Right atrium auricular region (tissue), 2 donors: ENCODE measurements at regions not wholly inside any gene's neighbourhood (a gene's known extent, or its start where the extent isn't known, plus 50 kb on each side); places are given as distances from the start of the nearest gene placed in this dataset.
A peak's percentile ranks its signal among the peaks of the same experiment; 100 is the strongest.
"Not testable (repeated sequence)": the region's sequence is repeated elsewhere in the genome, so short reads cannot be mapped to it uniquely, and the experiment has no call there.

ENCODE experiments used
- DNase-seq: peaks from one replicate; pipeline ENCODE4 v3.0.0-alpha.2; 2019; ENCODE audit warnings: low spot score
- H3K27ac ChIP-seq, 2 donors: fragments of 200-600 bp; sonication (generic); 1 replicate in 1 of 2; 2 replicates in 1 of 2; pipeline ENCODE4 v1.5.1; 2016 to 2019
- H3K27me3 ChIP-seq, 2 donors: fragments of 200-600 bp; sonication (generic); one replicate each; pipeline versions ENCODE4 v1.5.1 to v1.6.0; 2017 to 2019
- H3K36me3 ChIP-seq: fragments of 200-600 bp; sonication (generic); one replicate; pipeline ENCODE4 v1.5.1; 2016
- H3K4me1 ChIP-seq, 2 donors: fragments of 200-600 bp; sonication (generic); one replicate each; pipeline versions ENCODE4 v1.5.1 to v1.6.0; 2017 to 2019
- H3K4me3 ChIP-seq, 2 donors: fragments of 200-600 bp; sonication (generic); 1 replicate in 1 of 2; 2 replicates in 1 of 2; pipeline ENCODE4 v1.5.1; 2017 to 2019; ENCODE audit warnings: mild to moderate bottlenecking in 1 of 2, moderate library complexity in 1 of 2
- H3K9me3 ChIP-seq, 2 donors: fragments of 200-600 bp; sonication (generic); one replicate each; pipeline ENCODE4 v1.5.1; 2019
- TF ChIP-seq, protein P1 (sequence below), 2 donors: fragments of 200-600 bp; sonication (generic); IDR thresholded peaks; one replicate each; pipeline ENCODE4 v1.5.1; 2019; ENCODE audit warnings: antibody characterized with exemption in 2 of 2

DNA sequence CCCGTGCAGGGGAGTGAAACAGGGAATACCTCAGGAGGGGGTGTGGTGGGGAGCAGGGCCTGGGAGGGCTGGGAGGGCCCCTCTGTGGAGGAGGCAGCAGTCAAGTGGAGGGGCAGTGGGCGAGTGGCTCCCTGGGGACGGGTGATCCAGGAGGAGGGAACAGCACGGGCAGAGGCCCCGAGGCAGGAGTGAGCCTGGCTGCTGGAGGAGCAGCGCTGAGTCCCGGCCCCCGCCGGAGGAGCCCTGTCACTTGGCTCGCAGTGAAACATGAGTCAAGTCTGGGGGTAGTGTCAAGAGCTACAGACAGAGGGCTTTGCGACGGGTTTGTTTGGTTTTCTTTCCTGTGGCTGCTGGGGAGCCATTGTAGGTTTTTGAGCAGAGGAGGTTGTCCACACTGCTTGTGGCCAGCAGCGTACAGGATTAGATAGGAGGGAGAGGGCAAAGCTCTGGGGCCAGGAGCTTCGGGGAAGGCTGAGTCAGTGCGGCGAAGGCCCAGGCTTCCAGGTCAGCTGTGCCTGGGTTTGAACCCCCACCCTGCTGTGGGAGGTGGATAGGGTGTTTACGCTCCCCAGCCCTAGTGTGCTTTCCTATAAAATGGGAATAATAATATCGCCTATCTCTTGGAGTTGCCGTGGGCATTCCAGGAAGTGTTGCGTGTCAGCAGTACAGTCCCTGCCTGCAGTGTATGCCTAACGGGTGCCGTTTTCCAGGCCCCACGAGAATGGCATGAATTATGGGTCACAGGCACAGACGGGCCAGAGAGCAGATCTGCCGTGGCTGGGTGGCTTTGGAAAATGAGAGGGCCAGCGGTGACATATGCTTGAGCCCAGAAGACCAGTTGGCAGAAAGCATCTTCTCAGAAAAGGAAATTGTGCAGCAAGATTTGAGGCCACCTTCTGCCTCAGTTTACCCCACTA lies 115.9 kb upstream of the CIBAR2 start:
- Histone ChIP-seq H3K4me3 (no peak overlapping the region), H3K4me1 (peaks cover 0 to 19% of the 10 kb centered on the region in 2 donors), H3K27ac (no peak overlapping the region), H3K36me3 (no peaks in the 10 kb centered on the region), H3K27me3 (no peaks in the 10 kb centered on the region), H3K9me3 (no peaks in the 10 kb centered on the region)
- TF ChIP-seq, protein P1, sequence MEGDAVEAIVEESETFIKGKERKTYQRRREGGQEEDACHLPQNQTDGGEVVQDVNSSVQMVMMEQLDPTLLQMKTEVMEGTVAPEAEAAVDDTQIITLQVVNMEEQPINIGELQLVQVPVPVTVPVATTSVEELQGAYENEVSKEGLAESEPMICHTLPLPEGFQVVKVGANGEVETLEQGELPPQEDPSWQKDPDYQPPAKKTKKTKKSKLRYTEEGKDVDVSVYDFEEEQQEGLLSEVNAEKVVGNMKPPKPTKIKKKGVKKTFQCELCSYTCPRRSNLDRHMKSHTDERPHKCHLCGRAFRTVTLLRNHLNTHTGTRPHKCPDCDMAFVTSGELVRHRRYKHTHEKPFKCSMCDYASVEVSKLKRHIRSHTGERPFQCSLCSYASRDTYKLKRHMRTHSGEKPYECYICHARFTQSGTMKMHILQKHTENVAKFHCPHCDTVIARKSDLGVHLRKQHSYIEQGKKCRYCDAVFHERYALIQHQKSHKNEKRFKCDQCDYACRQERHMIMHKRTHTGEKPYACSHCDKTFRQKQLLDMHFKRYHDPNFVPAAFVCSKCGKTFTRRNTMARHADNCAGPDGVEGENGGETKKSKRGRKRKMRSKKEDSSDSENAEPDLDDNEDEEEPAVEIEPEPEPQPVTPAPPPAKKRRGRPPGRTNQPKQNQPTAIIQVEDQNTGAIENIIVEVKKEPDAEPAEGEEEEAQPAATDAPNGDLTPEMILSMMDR (IDR thresholded peaks at IDR 0.05): no peak
- no peak for DNase-seq

DNA sequence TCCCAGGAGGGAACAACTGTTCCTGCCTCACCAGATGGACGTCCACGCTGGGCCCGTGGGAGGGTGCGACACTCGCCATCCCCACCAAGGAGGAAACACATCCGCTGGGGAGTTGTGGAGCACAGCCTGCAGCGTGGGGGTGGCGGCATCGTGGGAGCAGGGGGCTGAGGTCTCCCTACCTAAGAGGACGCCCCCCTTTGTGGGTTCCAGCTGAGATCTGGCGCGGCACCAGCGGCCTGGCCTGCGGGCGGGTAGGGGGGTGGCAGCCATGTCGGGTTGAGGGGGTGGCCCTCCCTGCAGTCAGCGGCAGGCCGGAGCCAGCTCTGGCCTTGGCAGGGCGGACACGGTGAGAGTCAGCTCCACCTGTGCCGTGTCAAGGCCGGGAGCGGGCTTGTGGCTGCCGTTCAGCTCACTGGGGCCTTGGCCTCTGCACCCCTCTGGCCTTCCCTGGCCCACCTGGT lies 116.7 kb upstream of the CIBAR2 start:
- Histone ChIP-seq H3K4me3 (no peak overlapping the region), H3K27me3 (no peaks in the 10 kb centered on the region), H3K27ac (no peak overlapping the region), H3K9me3 (no peaks in the 10 kb centered on the region), H3K36me3 (no peaks in the 10 kb centered on the region), H3K4me1 (peaks cover 0 to 26% of the 10 kb centered on the region in 2 donors)
- TF ChIP-seq, protein P1 (IDR thresholded peaks at IDR 0.05): no peak
- no peak for DNase-seq

DNA sequence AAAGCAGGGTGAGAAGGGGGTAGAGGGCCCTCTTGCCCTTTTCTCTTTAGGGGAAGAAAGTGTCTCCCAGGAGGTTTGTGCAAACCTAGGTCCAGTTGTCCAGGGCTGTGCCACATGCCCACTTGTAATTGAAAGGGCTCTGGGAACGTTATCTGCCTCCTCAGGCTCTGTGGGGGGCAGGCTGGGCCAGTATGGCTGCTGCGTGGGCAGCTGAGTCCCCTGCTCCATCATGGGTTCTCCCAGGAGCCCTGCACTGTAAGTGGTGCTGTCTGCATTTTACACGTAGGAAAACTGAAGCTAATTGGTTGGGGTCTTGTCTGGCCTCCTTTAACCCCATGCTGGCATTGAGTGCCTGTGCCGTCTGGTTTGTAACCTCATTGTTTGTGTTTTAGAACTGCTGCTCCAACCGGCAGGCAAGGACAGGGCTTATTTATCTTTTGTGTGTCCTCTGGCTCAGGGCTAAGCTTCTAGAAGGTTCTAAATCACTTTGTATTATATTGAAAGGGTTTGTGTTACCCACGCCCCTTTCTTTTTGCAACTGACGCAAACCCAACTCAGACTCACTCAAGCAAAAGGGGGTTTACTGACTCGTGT lies 117.7 kb upstream of the CIBAR2 start:
- DNase-seq: no peak
- no peaks in the 10 kb centered on the region for H3K27me3 ChIP-seq
- no peaks in the 10 kb centered on the region for H3K9me3 ChIP-seq

DNA sequence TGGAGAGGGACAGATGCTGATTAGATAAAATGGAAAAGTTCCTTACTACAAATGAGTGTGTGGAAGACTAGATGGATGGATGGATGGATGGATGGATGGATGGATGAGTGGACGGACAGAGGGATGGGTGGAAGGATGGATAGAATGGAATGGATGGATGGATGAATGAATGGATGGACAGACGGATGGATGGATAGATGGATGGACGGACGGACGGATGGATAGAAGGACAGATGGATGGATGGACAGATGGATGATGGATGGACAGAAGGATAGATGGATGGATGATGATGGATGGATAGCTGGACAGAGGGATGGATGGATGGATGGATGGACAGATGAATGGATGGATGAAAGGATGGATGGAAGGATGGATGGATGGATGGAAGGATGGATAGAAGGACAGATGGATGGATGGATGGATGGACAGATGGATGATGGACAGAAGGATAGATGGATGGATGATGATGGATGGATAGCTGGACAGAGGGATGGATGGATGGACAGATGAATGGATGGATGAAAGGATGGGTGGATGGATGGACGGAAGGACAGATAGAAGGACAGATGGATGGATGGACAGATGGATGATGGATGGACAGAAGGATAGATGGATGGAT lies 118.6 kb upstream of the CIBAR2 start:
- not testable (repeated sequence) for DNase-seq, H3K4me3 ChIP-seq, H3K27ac ChIP-seq, H3K36me3 ChIP-seq, H3K27me3 ChIP-seq, H3K9me3 ChIP-seq
- H3K4me1 ChIP-seq: peaks cover 0 to 44% of the 10 kb centered on the region in 2 donors

More for the DNA sequence above, 117.7 kb upstream of the CIBAR2 start:
- Histone ChIP-seq H3K36me3 (no peaks in the 10 kb centered on the region), H3K4me3 (no peak overlapping the region), H3K27ac (no peak overlapping the region), H3K4me1 (peaks cover 0 to 35% of the 10 kb centered on the region in 2 donors)
- TF ChIP-seq, protein P1 (IDR thresholded peaks at IDR 0.05): no peak

DNA sequence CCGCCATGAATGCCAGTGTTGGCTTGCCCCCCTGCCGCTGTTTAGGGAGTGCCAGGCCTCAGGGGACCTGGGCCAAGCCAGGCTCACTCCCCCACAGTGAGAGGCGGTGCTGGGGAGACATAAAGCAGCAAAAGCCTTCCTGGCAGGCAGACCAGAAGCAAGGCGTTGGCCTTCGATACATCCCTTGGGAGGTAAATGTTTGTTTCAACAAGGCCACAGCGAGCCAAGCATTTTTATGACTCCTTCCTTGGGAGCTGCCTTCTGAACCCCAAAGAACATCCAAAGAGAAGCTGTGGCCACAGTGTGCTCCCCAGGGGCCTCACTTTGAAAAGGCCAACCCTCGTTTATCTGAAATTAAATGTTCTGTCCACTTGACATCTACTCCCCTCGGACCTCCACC lies 119.7 kb upstream of the CIBAR2 start:
- TF ChIP-seq, protein P1 (IDR thresholded peaks at IDR 0.05): no peak
- no peaks in the 10 kb centered on the region for H3K36me3 ChIP-seq
- peak; percentile 71 for DNase-seq
- H3K4me3 ChIP-seq: no peak overlapping the region
- no peaks in the 10 kb centered on the region for H3K27me3 ChIP-seq
- peaks cover 0 to 52% of the 10 kb centered on the region in 2 donors for H3K4me1 ChIP-seq
- no peak overlapping the region for H3K27ac ChIP-seq
- no peaks in the 10 kb centered on the region for H3K9me3 ChIP-seq
